ENCODE measurements at regions not wholly inside any gene's neighbourhood (a gene's known extent, or its start where the extent isn't known, plus 50 kb on each side); places are given as distances from the start of the nearest gene placed in this dataset.

- no peak for DNase-seq (ENCODE audit: low spot score)
These were observed 215.3 kb upstream of the EDIL3 start for GRCh38 chr5:84599964-84600363.

- DNase-seq (ENCODE audit: low spot score) = no peak
These were observed 213.2 kb upstream of the EDIL3 start for GRCh38 chr5:84597904-84598303.

GRCh38 chr5:84590629-84591028 is 205.9 kb upstream of the EDIL3 start:
- DNase-seq (ENCODE audit: low spot score) = no peak

- no peak for DNase-seq (ENCODE audit: low spot score)
These were observed 205.2 kb upstream of the EDIL3 start for GRCh38 chr5:84589926-84590325.

- no peak for DNase-seq (ENCODE audit: low spot score)
These were observed 200.5 kb upstream of the EDIL3 start for GRCh38 chr5:84585218-84585617.

GRCh38 chr5:84578226-84578625 is 193.5 kb upstream of the EDIL3 start:
- no peak for DNase-seq (ENCODE audit: low spot score)

- DNase-seq (ENCODE audit: low spot score) = no peak
These were observed 188.5 kb upstream of the EDIL3 start for GRCh38 chr5:84573017-84573712.

GRCh38 chr5:84569307-84569706 is 184.6 kb upstream of the EDIL3 start:
- DNase-seq (ENCODE audit: low spot score) = no peak

GRCh38 chr5:84568171-84568570 is 183.5 kb upstream of the EDIL3 start:
- DNase-seq (ENCODE audit: low spot score) = no peak

GRCh38 chr5:84565866-84566265 is 181.2 kb upstream of the EDIL3 start:
- DNase-seq (ENCODE audit: low spot score) = no peak

- DNase-seq (ENCODE audit: low spot score) = no peak
These were observed 179.8 kb upstream of the EDIL3 start for GRCh38 chr5:84564321-84565075.

GRCh38 chr5:84550222-84550621 is 165.5 kb upstream of the EDIL3 start:
- DNase-seq (ENCODE audit: low spot score) = no peak

- no peak for DNase-seq (ENCODE audit: low spot score)
These were observed 164.4 kb upstream of the EDIL3 start for GRCh38 chr5:84549054-84549453.

GRCh38 chr5:84546686-84547085 is 162.0 kb upstream of the EDIL3 start:
- no peak for DNase-seq (ENCODE audit: low spot score)

- no peak for DNase-seq (ENCODE audit: low spot score)
These were observed 152.1 kb upstream of the EDIL3 start for GRCh38 chr5:84536797-84537196.

GRCh38 chr5:84535281-84535680 is 150.6 kb upstream of the EDIL3 start:
- no peak for DNase-seq (ENCODE audit: low spot score)

- DNase-seq (ENCODE audit: low spot score) = no peak
These were observed 139.8 kb upstream of the EDIL3 start for GRCh38 chr5:84524491-84524890.

GRCh38 chr5:84518862-84519261 is 134.2 kb upstream of the EDIL3 start:
- no peak for DNase-seq (ENCODE audit: low spot score)

- no peak for DNase-seq (ENCODE audit: low spot score)
These were observed 133.7 kb upstream of the EDIL3 start for GRCh38 chr5:84518370-84518769.

GRCh38 chr5:84506625-84507024 is 121.9 kb upstream of the EDIL3 start:
- DNase-seq (ENCODE audit: low spot score) = no peak

- DNase-seq (ENCODE audit: low spot score) = no peak
These were observed 109.8 kb upstream of the EDIL3 start for GRCh38 chr5:84494453-84494852.

GRCh38 chr5:84487963-84488362 is 103.3 kb upstream of the EDIL3 start:
- no peak for DNase-seq (ENCODE audit: low spot score)

GRCh38 chr5:84480873-84481637 is 96.4 kb upstream of the EDIL3 start:
- no peak for DNase-seq (ENCODE audit: low spot score)

Data from SW480 (cell line).